H9 (cell line): ENCODE measurements at regions not wholly inside any gene's neighbourhood (a gene's known extent, or its start where the extent isn't known, plus 50 kb on each side); places are given as distances from the start of the nearest gene placed in this dataset.

Source experiments
- DNase-seq: peaks from one replicate; pipeline ENCODE4 v3.0.0-alpha.2; 2017
- H2AFZ ChIP-seq: one replicate; pipeline ENCODE4 v1.6.1; 2013; ENCODE audit warnings: mild to moderate bottlenecking, low read length, control low read depth, moderate library complexity
- H2AK5ac ChIP-seq: 2 replicates; pipeline ENCODE4 v1.6.1; 2013; ENCODE audit warnings: low read length, control low read depth, mixed read lengths; ENCODE audit not compliant: insufficient read length
- H2BK120ac ChIP-seq: one replicate; pipeline ENCODE4 v1.6.1; 2013; ENCODE audit warnings: low read depth, mild to moderate bottlenecking, low read length, control low read depth, inconsistent platforms; ENCODE audit not compliant: poor library complexity, severe bottlenecking
- H2BK12ac ChIP-seq: 2 replicates; pipeline ENCODE4 v1.6.1; 2013; ENCODE audit warnings: low read length, control low read depth, mixed read lengths, low read depth; ENCODE audit not compliant: insufficient read length
- H2BK15ac ChIP-seq: 2 replicates; pipeline ENCODE4 v1.6.1; 2013; ENCODE audit warnings: low read depth, low read length, control low read depth
- H2BK20ac ChIP-seq: one replicate; pipeline ENCODE4 v1.6.1; 2013; ENCODE audit warnings: low read depth, mild to moderate bottlenecking, low read length, control low read depth, inconsistent platforms; ENCODE audit not compliant: poor library complexity, severe bottlenecking
- H2BK5ac ChIP-seq: 2 replicates; pipeline ENCODE4 v1.6.1; 2013; ENCODE audit warnings: low read length, control low read depth, mixed read lengths; ENCODE audit not compliant: insufficient read length
- H3K14ac ChIP-seq: 2 replicates; pipeline ENCODE4 v1.6.1; 2013; ENCODE audit warnings: low read length, control low read depth; ENCODE audit not compliant: insufficient read depth
- H3K18ac ChIP-seq: 2 replicates; pipeline ENCODE4 v1.6.1; 2013; ENCODE audit warnings: low read depth, mild to moderate bottlenecking, mixed read lengths, low read length, control low read depth; ENCODE audit not compliant: insufficient read length
- H3K23ac ChIP-seq: 2 replicates; pipeline ENCODE4 v1.6.1; 2013; ENCODE audit warnings: low read length, control low read depth, mixed read lengths, low read depth; ENCODE audit not compliant: insufficient read length
- H3K23me2 ChIP-seq: 2 replicates; pipeline ENCODE4 v1.6.1; 2013; ENCODE audit warnings: low read depth, mild to moderate bottlenecking, mixed read lengths, low read length, control low read depth; ENCODE audit not compliant: insufficient read length, poor library complexity, severe bottlenecking
- H3K27ac ChIP-seq: 2 replicates; pipeline ENCODE4 v1.5.1; 2013; ENCODE audit warnings: low read length, control low read depth, mixed read lengths, low read depth; ENCODE audit not compliant: insufficient read length
- H3K27me3 ChIP-seq: 2 replicates; pipeline ENCODE4 v1.6.1; 2013; ENCODE audit warnings: low read length, control low read depth, inconsistent platforms; ENCODE audit not compliant: insufficient read depth
- H3K4ac ChIP-seq: 2 replicates; pipeline ENCODE4 v1.6.1; 2013; ENCODE audit warnings: low read depth, mild to moderate bottlenecking, control low read depth, inconsistent platforms, low read length, moderate library complexity
- H3K4me1 ChIP-seq: 2 replicates; pipeline ENCODE4 v1.6.1; 2013; ENCODE audit warnings: low read length, control low read depth, inconsistent platforms; ENCODE audit not compliant: insufficient read depth
- H3K4me2 ChIP-seq: 2 replicates; pipeline ENCODE4 v1.6.1; 2013; ENCODE audit warnings: low read length, control low read depth, mixed read lengths; ENCODE audit not compliant: insufficient read length, insufficient read depth
- H3K56ac ChIP-seq: 2 replicates; pipeline ENCODE4 v1.6.1; 2013; ENCODE audit warnings: low read depth, mild to moderate bottlenecking, mixed read lengths, low read length, control low read depth; ENCODE audit not compliant: insufficient read length
- H3K79me1 ChIP-seq: 2 replicates; pipeline ENCODE4 v1.6.1; 2013; ENCODE audit warnings: low read depth, mild to moderate bottlenecking, moderate library complexity, low read length, control low read depth, inconsistent platforms; ENCODE audit not compliant: insufficient read depth, poor library complexity, severe bottlenecking
- H3K79me2 ChIP-seq: 2 replicates; pipeline ENCODE4 v1.6.1; 2013; ENCODE audit warnings: low read length, control low read depth, inconsistent platforms; ENCODE audit not compliant: insufficient read depth
- H3K9ac ChIP-seq: 2 replicates; pipeline ENCODE4 v1.6.1; 2013; ENCODE audit warnings: low read length, control low read depth, mixed read lengths; ENCODE audit not compliant: insufficient read length; ENCODE audit errors: extremely low read depth
- H3K9me3 ChIP-seq: one replicate; pipeline ENCODE4 v1.6.1; 2013; ENCODE audit warnings: low read depth, low read length, inconsistent platforms; ENCODE audit not compliant: control insufficient read depth
- H3T11ph ChIP-seq: one replicate; pipeline ENCODE4 v1.6.1; 2013; ENCODE audit warnings: mild to moderate bottlenecking, low read length, control low read depth, inconsistent platforms
- H4K20me1 ChIP-seq: one replicate; pipeline ENCODE4 v1.6.1; 2013; ENCODE audit not compliant: control insufficient read depth, insufficient read length, insufficient read depth
- H4K5ac ChIP-seq: 2 replicates; pipeline ENCODE4 v1.6.1; 2013; ENCODE audit warnings: low read depth, mild to moderate bottlenecking, mixed read lengths, low read length, control low read depth; ENCODE audit not compliant: insufficient read length
- H4K8ac ChIP-seq: replicated peaks from 2 replicates; pipeline ENCODE4 v1.6.1; 2013; ENCODE audit warnings: low read length, control low read depth, mixed read lengths, low read depth; ENCODE audit not compliant: insufficient read length
- H4K91ac ChIP-seq: 2 replicates; pipeline ENCODE4 v1.6.1; 2013; ENCODE audit warnings: low read depth, mild to moderate bottlenecking, moderate library complexity, mixed read lengths, low read length, control low read depth; ENCODE audit not compliant: insufficient read length
- H3K27ac Mint-ChIP-seq, 3 experiments: 2 replicates in 2 of 3; 3 replicates in 1 of 3; pipeline ENCODE4 v1.8.0; 2020 to 2021; ENCODE audit warnings: mixed read lengths in 3 of 3, mild to moderate bottlenecking in 1 of 3, moderate library complexity in 1 of 3
- H3K27me3 Mint-ChIP-seq: 2 replicates; pipeline ENCODE4 v1.8.0; 2021; ENCODE audit warnings: low read depth, mild to moderate bottlenecking, moderate library complexity, mixed read lengths
- H3K36me3 Mint-ChIP-seq, 3 experiments: 2 replicates in 2 of 3; 3 replicates in 1 of 3; pipeline ENCODE4 v1.8.0; 2020 to 2021; ENCODE audit warnings: low read depth in 3 of 3, mixed read lengths in 3 of 3; ENCODE audit not compliant: insufficient read depth in 1 of 3
- H3K4me1 Mint-ChIP-seq, 2 experiments: 2 replicates each; pipeline ENCODE4 v1.8.0; 2020; ENCODE audit warnings: mixed read lengths in 2 of 2
- H3K4me3 Mint-ChIP-seq, 2 experiments: 2 replicates in 1 of 2; 3 replicates in 1 of 2; pipeline ENCODE4 v1.8.0; 2020 to 2021; ENCODE audit warnings: mild to moderate bottlenecking in 2 of 2, mixed read lengths in 2 of 2, moderate library complexity in 1 of 2
- H3K9me3 Mint-ChIP-seq, 2 experiments: 2 replicates in 1 of 2; 3 replicates in 1 of 2; pipeline ENCODE4 v1.8.0; 2020; ENCODE audit warnings: mild to moderate bottlenecking in 2 of 2, mixed read lengths in 2 of 2, moderate library complexity in 1 of 2
- WGBS: extraction: QIAGEN DNeasy Blood & Tissue Kit; methylation state at CpG from one replicate; pipeline ENCODE4 v1.1.7; 2013; ENCODE audit warnings: missing lambda C conversion rate, low lambda C conversion rate, mixed read lengths; ENCODE audit not compliant: insufficient read length; ENCODE audit errors: extremely low coverage; 5-methylcytosine and 5-hydroxymethylcytosine counted together
- TF ChIP-seq, protein P1 (sequence below): fragments of 200-600 bp; sonication (generic); conservative IDR thresholded peaks from 3 replicates; pipeline ENCODE4 v1.8.0; 2021; ENCODE audit warnings: antibody characterized with exemption, mild to moderate bottlenecking

DNA sequence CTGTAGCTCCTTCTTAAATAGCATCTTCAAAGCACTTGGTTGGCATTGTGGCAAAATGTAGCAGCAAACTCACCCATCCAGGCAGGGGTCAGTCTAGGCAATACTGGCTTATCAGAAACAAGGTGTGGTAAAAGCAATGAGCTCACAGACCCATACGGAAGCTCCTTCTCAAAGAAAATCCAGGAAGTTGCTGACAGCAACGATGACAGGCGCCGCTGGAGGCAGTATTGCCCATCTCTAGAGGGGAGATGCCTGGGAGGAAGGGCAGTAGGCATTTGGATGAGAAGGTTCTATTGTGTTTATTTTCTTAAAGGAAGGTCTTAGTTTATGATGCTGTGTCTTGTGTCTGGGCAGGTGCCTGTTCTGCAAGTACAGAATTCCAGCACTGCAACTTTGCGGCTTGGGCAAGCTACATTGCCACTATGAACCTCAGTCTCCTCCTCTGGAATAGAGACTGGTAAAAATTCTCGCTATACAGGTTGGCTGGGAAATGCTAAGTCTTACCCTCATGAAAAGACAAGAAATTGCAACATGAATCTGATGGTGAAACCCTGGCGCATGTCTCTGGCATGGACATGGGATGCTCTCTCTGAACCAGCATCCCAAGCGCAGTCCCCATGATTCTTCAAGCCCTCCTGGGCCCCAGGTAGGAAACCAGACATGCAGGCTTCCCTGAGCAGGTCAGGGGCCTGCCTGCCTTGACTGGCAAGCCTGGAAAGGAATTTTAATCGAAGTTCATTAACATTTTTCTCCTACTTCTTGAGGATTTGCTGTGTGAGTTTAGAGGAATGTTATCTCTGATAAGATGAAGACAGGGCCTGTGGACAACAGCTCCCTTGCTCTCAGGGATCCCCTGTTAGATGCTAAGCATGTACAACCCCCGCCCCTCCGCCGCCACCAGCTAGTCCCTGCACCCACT lies 156.0 kb downstream of the TFCP2L1 start:
- no peaks in the 10 kb centered on the region for H3K23me2 ChIP-seq
- TF ChIP-seq, protein P1, sequence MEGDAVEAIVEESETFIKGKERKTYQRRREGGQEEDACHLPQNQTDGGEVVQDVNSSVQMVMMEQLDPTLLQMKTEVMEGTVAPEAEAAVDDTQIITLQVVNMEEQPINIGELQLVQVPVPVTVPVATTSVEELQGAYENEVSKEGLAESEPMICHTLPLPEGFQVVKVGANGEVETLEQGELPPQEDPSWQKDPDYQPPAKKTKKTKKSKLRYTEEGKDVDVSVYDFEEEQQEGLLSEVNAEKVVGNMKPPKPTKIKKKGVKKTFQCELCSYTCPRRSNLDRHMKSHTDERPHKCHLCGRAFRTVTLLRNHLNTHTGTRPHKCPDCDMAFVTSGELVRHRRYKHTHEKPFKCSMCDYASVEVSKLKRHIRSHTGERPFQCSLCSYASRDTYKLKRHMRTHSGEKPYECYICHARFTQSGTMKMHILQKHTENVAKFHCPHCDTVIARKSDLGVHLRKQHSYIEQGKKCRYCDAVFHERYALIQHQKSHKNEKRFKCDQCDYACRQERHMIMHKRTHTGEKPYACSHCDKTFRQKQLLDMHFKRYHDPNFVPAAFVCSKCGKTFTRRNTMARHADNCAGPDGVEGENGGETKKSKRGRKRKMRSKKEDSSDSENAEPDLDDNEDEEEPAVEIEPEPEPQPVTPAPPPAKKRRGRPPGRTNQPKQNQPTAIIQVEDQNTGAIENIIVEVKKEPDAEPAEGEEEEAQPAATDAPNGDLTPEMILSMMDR: peak; percentile 84
- no peak overlapping the region for H2BK5ac ChIP-seq
- peak; percentile 70 for DNase-seq
- H4K20me1 ChIP-seq: no peaks in the 10 kb centered on the region
- H2BK15ac ChIP-seq: no peak overlapping the region
- no peaks in the 10 kb centered on the region; the same call in none of the 2 replicates for H3K27me3 ChIP-seq
- H3K9me3 ChIP-seq: no peaks in the 10 kb centered on the region
- H3K9me3 Mint-ChIP-seq: no peaks in the 10 kb centered on the region; a peak in 2 of 5 replicates
- peaks cover 22% of the 10 kb centered on the region for H3K27me3 Mint-ChIP-seq
- no peak overlapping the region for H4K5ac ChIP-seq
- H4K8ac ChIP-seq: no peak overlapping the region
- no peak overlapping the region for H2BK12ac ChIP-seq
- H3K79me2 ChIP-seq: no peaks in the 10 kb centered on the region
- no peak overlapping the region for H2BK20ac ChIP-seq
- H3K4me1 Mint-ChIP-seq: peaks cover 25 to 32% of the 10 kb centered on the region in 2 experiments
- H2BK120ac ChIP-seq: no peak overlapping the region
- H3K27ac Mint-ChIP-seq: no peak overlapping the region; a peak in 1 of 7 replicates
- H3K27ac ChIP-seq: no peak overlapping the region
- H4K91ac ChIP-seq: no peak overlapping the region
- H3K4me3 Mint-ChIP-seq: no peak overlapping the region; a peak in 1 of 5 replicates
- H3K79me1 ChIP-seq: no peaks in the 10 kb centered on the region
- H3K4me1 ChIP-seq: peaks cover 6% of the 10 kb centered on the region; the same call in 1 of the 2 replicates
- H3K56ac ChIP-seq: no peak overlapping the region
- H2AFZ ChIP-seq: no peak overlapping the region
- no peak overlapping the region for H3K9ac ChIP-seq
- H3T11ph ChIP-seq: no peak overlapping the region
- no peak overlapping the region for H3K18ac ChIP-seq
- H2AK5ac ChIP-seq: no peak overlapping the region
- no CpG with 5 or more reads among the region's 12 CpGs for WGBS
- no peak overlapping the region for H3K14ac ChIP-seq
- no peak overlapping the region for H3K4ac ChIP-seq
- no peak overlapping the region for H3K23ac ChIP-seq
- H3K4me2 ChIP-seq: no peak overlapping the region
- no peaks in the 10 kb centered on the region for H3K36me3 Mint-ChIP-seq
